CD4-positive, alpha-beta T cell treated with Interferon gamma for 1 hour (primary cell): ENCODE measurements at regions not wholly inside any gene's neighbourhood (a gene's known extent, or its start where the extent isn't known, plus 50 kb on each side); places are given as distances from the start of the nearest gene placed in this dataset.

Experiments
- DNase-seq: peaks from one replicate; pipeline ENCODE4 v3.0.0-alpha.2; 2020

- no peak for DNase-seq
Observed at GRCh38 chr2:234691968-234692955, 195.4 kb upstream of the ARL4C start.

- DNase-seq: no peak
Observed at GRCh38 chr2:234691214-234691575, 194.3 kb upstream of the ARL4C start.

- DNase-seq: no peak
Observed at GRCh38 chr2:234690569-234691213, 193.8 kb upstream of the ARL4C start.

GRCh38 chr2:234689911-234690379 lies 193.1 kb upstream of the ARL4C start:
- no peak for DNase-seq

- no peak for DNase-seq
Observed at GRCh38 chr2:234687718-234688475, 191.0 kb upstream of the ARL4C start.

- DNase-seq: no peak
Observed at GRCh38 chr2:234686088-234686890, 189.4 kb upstream of the ARL4C start.

- DNase-seq: no peak
Observed at GRCh38 chr2:234684466-234684865, 187.6 kb upstream of the ARL4C start.

GRCh38 chr2:234683950-234684349 lies 187.1 kb upstream of the ARL4C start:
- no peak for DNase-seq

- no peak for DNase-seq
Observed at GRCh38 chr2:234682492-234683228, 185.8 kb upstream of the ARL4C start.

- no peak for DNase-seq
Observed at GRCh38 chr2:234680688-234681619, 184.1 kb upstream of the ARL4C start.

- DNase-seq: no peak
Observed at GRCh38 chr2:234679741-234680687, 183.1 kb upstream of the ARL4C start.

GRCh38 chr2:234679301-234679740 lies 182.4 kb upstream of the ARL4C start:
- no peak for DNase-seq

GRCh38 chr2:234678711-234679110 lies 181.8 kb upstream of the ARL4C start:
- no peak for DNase-seq

- DNase-seq: no peak
Observed at GRCh38 chr2:234677758-234678538, 181.1 kb upstream of the ARL4C start.

GRCh38 chr2:234676783-234677450 lies 180.0 kb upstream of the ARL4C start:
- DNase-seq: no peak

- DNase-seq: no peak
Observed at GRCh38 chr2:234676109-234676782, 179.4 kb upstream of the ARL4C start.

- DNase-seq: no peak
Observed at GRCh38 chr2:234674781-234675201, 177.9 kb upstream of the ARL4C start.
